Activated naive CD8-positive, alpha-beta T cell treated with anti-CD3 and anti-CD28 coated beads, Interleukin-2, amount 10 ng/mL, durations not matched to agents 7 days and 5 days (primary cell): ENCODE measurements at regions not wholly inside any gene's neighbourhood (a gene's known extent, or its start where the extent isn't known, plus 50 kb on each side); places are given as distances from the start of the nearest gene placed in this dataset.
"Not testable (repeated sequence)": the region's sequence is repeated elsewhere in the genome, so short reads cannot be mapped to it uniquely, and the experiment has no call there.

Experiments used
- ATAC-seq: fragments of 150-1000 bp; cut with Tn5 transposase; one replicate; pipeline ENCODE4 v1.10.0; 2021; ENCODE audit warnings: low read depth, moderate library complexity
- POLR2A ChIA-PET: fragments of 350-600 bp; sonication (Branson Sonifier 250); formaldehyde crosslinking; loops from one replicate; lab custom pipeline; 2021; ENCODE audit warnings: antibody characterized with exemption; lab: Charles Lee
- DNase-seq: peaks from one replicate; pipeline ENCODE4 v3.0.0; 2021
- H3K27ac Mint-ChIP-seq: one replicate; pipeline ENCODE4 v1.8.0; 2022; ENCODE audit warnings: mild to moderate bottlenecking, mixed read lengths
- H3K27me3 Mint-ChIP-seq: one replicate; pipeline ENCODE4 v1.8.0; 2022; ENCODE audit warnings: mild to moderate bottlenecking, moderate library complexity, mixed read lengths
- H3K36me3 Mint-ChIP-seq: one replicate; pipeline ENCODE4 v1.8.0; 2021; ENCODE audit warnings: mild to moderate bottlenecking, mixed read lengths
- H3K4me1 Mint-ChIP-seq: one replicate; pipeline ENCODE4 v1.8.0; 2021; ENCODE audit warnings: mixed read lengths
- H3K4me3 Mint-ChIP-seq: one replicate; pipeline ENCODE4 v1.8.0; 2022; ENCODE audit warnings: mild to moderate bottlenecking, moderate library complexity, mixed read lengths
- H3K9me3 Mint-ChIP-seq: one replicate; pipeline ENCODE4 v1.8.0; 2021; ENCODE audit warnings: mixed read lengths

DNA sequence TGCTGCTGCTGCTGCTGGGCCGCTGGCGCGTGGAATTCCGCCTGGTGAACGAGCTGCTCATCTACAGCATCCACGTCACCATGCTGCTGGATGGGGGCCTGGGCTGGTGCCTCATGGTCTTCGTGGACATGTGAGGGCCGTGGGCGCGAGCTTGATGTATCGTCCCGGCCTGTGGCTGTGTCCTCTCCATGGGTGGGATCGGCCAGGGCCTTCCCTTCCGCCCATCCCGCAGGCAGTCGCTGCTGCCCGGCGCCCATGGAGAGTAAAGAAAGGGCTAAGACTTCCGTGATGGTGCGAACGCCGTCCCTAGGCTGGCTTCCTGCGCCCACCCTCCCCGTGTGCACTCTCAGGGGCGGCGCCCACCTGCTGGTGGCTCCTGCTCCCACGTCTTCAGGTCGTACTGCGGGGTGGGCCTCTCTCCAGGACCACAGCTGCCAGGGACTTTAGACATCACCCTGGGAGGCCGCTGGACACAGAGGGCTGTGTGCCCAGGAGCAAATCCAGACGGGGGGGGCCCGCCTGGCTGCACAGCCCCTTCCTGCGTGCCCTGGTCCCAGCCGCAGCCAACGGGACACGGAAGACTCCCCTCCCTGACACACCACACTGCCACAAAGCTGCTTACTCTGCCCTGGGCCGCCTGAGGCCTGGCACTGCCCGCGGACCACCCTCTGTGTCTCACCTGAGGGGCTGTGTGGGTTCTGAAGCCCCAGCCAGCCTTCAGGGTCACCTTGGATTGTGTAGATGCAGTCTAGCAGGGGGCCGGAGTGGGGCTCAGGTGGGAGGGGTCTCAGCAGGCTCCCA, 167.5 kb downstream of the SEPTIN7 start:
- H3K36me3 Mint-ChIP-seq: no peaks in the 10 kb centered on the region
- DNase-seq (no peak), ATAC-seq (no peak)
- H3K4me3 Mint-ChIP-seq: no peak overlapping the region
- POLR2A ChIA-PET: no interaction called here
- H3K27me3 Mint-ChIP-seq: peaks cover 37% of the 10 kb centered on the region
- H3K9me3 Mint-ChIP-seq: no peaks in the 10 kb centered on the region
- H3K4me1 Mint-ChIP-seq: peaks cover 3% of the 10 kb centered on the region
- no peak overlapping the region for H3K27ac Mint-ChIP-seq

DNA sequence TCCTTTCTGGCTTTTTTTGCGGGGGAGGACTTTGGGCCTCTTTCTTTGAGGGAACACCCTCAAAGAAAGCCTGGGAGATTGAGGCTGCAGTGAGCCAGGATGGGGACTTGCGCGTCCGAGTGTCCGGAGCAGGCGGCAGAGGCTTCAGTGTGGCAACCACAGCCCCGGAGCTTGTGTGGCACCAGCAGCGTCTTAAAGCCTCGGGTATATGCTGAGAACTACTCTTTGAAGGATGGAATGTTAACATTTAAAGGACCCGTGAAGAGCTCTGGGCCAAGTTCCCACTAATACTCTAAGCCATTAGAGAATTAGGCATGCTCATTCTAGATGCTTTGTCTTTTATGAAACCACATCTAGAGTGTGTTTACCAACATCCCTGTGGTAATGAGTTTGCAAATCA, 168.2 kb downstream of the SEPTIN7 start:
- Mint-ChIP-seq H3K27me3 (peaks cover 38% of the 10 kb centered on the region), H3K36me3 (no peaks in the 10 kb centered on the region), H3K4me1 (peaks cover 3% of the 10 kb centered on the region), H3K27ac (no peak overlapping the region), H3K4me3 (no peak overlapping the region), H3K9me3 (no peaks in the 10 kb centered on the region)
- ATAC-seq (no peak), DNase-seq (no peak)
- POLR2A ChIA-PET: no interaction called here

DNA sequence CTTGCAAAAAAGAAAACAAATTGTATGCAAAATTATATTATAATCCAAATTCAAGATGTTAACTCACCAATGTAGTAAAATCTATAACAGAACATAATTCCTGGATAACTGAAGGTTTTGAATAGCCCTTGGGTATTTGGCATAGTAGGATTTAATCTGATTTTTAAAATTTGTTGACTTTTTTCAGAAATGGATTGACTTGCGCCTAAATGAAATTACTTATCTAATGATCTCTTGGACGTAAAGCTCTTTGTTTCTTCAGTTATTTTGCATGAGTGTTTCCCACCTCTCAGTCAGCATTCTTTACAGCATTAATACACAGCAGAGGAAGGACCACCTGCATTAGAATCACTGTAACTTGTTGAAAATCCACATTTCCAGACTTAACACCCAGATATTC, 169.6 kb downstream of the SEPTIN7 start:
- POLR2A ChIA-PET: no interaction called here
- peaks cover 3% of the 10 kb centered on the region for H3K4me1 Mint-ChIP-seq
- no peak for ATAC-seq
- DNase-seq: no peak
- no peak overlapping the region for H3K4me3 Mint-ChIP-seq
- H3K27ac Mint-ChIP-seq: no peak overlapping the region
- no peaks in the 10 kb centered on the region for H3K36me3 Mint-ChIP-seq
- no peaks in the 10 kb centered on the region for H3K9me3 Mint-ChIP-seq
- peaks cover 49% of the 10 kb centered on the region for H3K27me3 Mint-ChIP-seq

DNA sequence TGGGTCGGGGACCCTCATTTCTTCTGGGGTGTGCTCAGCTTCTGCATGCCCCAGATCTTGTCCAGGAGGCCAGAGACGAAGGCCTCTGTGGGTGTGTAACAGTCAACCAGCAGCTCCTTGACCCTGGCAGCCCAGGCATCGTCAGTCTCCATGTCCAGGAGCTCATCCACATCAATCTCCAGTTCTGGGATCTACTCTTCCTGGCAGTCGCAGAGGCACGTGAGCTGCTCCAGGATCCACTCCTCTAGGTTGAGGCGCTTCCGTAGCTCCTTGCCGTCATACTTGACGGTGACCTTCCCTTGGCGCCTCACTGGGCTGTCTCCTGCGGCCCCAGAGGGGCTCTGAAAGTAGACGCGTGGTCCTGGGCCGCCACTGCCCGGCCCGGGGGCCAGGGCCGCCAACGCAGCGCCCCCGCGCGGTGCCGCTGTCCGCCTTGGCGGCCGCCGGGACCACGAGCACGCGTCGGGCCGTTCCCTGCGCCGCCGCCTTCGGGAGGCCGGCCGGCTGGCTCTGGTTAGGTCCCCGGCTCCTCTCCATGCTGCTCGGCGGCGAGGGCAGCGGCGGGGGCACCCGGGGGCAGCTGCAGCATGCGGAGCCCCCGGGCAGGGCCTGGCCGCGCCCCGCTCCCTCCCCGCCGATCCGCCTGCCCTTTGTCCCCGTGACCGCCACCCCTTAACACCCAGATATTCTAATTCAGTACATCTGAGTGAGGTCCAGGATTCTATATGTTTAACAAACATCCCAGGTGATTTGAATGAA, 170.5 kb downstream of the SEPTIN7 start:
- POLR2A ChIA-PET: no interaction called here
- peaks cover 49% of the 10 kb centered on the region for H3K27me3 Mint-ChIP-seq

DNA sequence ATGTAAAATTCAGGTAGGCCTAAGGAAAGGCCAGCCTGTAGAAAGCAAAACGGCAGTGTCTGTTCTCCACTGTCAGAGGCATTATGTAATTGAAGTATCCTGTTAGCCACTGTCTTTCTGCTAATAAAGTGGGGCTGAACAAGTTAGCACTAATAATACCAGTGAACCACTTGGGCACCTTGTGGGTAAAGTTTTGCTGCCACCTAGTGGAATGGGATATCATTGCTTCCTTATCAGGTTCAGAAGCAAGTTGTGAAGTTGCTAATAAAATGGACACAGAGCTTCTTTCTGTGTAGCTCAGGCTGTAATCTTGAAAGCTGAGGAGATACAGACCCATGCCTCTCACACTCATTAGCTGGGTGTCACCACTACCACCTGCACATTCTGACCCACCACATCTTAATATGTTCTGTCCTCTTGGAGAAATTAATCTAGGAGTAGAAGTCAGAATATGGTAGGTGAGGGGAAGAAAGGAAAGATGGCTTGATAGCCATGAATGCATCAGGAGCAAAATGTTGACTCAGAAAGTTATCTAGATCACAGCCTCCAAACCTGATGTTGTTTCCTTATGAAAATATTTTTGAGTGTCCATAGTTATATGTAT, 175.1 kb downstream of the SEPTIN7 start:
- peak; percentile 52 for ATAC-seq
- Mint-ChIP-seq H3K27ac (no peak overlapping the region), H3K9me3 (no peaks in the 10 kb centered on the region), H3K36me3 (no peaks in the 10 kb centered on the region), H3K4me3 (no peak overlapping the region), H3K27me3 (peaks cover 36% of the 10 kb centered on the region), H3K4me1 (peaks cover 5% of the 10 kb centered on the region)
- no peak for DNase-seq
- POLR2A ChIA-PET: no interaction called here

More for the DNA sequence above, 170.5 kb downstream of the SEPTIN7 start:
- Mint-ChIP-seq H3K9me3 (no peaks in the 10 kb centered on the region), H3K4me3 (peak overlapping the region; percentile 54), H3K36me3 (no peaks in the 10 kb centered on the region), H3K27ac (no peak overlapping the region), H3K4me1 (peaks cover 3% of the 10 kb centered on the region)
- ATAC-seq (peak; percentile 57), DNase-seq (no peak)

DNA sequence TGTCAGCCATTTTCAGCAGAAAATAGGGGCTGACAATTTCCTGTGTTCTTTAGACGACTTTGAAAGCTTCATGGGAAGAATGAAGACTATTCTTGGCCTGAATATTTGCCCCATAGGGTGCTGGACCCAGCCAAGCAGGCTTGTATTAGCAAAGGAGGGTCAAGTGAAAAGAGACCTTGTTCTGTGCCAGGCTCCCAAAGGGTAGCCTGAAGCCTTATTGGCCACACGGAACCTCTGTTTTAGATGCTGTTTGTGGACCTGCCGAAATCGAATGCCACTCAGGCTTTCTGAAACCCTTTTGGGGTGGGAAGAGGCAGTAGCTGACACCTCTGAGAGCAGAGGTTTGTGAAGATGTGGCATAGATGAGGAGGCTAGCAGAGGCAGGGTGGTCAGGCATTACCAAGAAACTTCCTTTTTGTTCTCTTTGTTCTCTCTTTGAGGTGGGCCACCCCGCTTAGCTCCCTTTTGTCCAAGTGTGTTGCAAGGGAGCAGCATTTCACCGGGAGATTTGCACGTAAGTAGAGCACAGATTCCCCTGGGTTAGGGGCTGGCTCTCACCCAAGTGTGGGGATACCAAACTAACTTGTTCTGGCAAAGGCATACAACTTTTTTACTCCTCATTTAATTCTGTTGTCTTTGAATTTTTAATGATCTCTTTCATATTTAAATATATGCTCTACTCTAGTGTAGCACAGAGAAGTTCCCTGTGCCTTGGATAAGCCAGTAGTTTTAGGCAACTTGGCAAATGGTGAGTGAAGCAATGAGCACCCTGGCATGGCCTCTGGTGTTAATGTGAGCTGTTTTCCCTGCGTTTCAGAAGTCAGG, 174.0 kb upstream of the EEPD1 start:
- H3K9me3 Mint-ChIP-seq, H3K36me3 Mint-ChIP-seq, POLR2A ChIA-PET, ATAC-seq, H3K4me1 Mint-ChIP-seq, DNase-seq, H3K4me3 Mint-ChIP-seq, H3K27ac Mint-ChIP-seq: not testable (repeated sequence)
- peaks cover 18% of the 10 kb centered on the region for H3K27me3 Mint-ChIP-seq

DNA sequence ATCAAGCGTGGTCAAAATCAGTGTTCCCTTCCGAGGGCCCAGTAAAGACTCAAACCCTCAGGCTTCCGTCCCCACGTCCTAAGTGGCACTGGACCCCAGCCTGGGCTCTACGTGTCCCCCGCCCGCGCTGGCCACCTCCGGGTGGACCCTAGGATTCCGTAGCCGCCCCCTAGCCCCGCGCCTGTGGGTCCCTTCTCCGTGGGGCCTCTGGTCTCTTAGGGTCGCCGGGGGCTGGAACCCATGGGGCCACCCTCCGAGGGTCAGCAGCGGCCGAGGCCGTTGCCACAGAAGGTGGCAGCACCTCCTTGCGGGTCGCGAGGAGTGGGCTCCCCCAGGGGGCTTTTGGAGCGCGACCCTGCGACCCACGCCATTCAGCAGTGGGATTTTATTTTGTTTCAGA, 170.5 kb upstream of the EEPD1 start:
- Mint-ChIP-seq H3K4me1 (peaks cover 2% of the 10 kb centered on the region), H3K36me3 (no peaks in the 10 kb centered on the region), H3K27ac (no peak overlapping the region), H3K27me3 (peaks cover 4% of the 10 kb centered on the region), H3K9me3 (no peaks in the 10 kb centered on the region), H3K4me3 (no peak overlapping the region)
- POLR2A ChIA-PET: no interaction called here
- DNase-seq (no peak), ATAC-seq (no peak)

DNA sequence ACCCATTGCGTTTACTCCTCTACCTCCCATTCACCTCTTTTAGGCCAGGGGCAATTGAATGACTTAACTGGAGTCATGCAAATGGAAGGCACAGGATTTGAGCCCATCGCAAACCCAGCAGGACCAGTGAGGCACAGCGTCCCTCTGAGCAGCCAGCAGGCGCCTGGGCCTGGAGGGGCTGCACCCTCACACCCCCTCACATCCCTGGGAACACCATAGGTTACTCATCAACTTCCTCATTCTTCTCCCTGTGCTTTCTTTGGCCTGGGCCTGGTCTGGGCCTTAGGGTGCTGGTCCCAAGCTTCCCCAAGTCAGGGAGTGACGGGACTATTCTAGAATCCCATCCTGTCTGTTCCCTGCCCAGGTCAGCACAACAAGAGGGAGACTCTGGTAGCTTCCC, 169.4 kb upstream of the EEPD1 start:
- DNase-seq: no peak
- POLR2A ChIA-PET: no interaction called here
- H3K36me3 Mint-ChIP-seq: no peaks in the 10 kb centered on the region
- peaks cover 2% of the 10 kb centered on the region for H3K4me1 Mint-ChIP-seq
- H3K27me3 Mint-ChIP-seq: peaks cover 4% of the 10 kb centered on the region
- no peak overlapping the region for H3K4me3 Mint-ChIP-seq
- H3K9me3 Mint-ChIP-seq: no peaks in the 10 kb centered on the region
- H3K27ac Mint-ChIP-seq: no peak overlapping the region
- ATAC-seq: no peak

DNA sequence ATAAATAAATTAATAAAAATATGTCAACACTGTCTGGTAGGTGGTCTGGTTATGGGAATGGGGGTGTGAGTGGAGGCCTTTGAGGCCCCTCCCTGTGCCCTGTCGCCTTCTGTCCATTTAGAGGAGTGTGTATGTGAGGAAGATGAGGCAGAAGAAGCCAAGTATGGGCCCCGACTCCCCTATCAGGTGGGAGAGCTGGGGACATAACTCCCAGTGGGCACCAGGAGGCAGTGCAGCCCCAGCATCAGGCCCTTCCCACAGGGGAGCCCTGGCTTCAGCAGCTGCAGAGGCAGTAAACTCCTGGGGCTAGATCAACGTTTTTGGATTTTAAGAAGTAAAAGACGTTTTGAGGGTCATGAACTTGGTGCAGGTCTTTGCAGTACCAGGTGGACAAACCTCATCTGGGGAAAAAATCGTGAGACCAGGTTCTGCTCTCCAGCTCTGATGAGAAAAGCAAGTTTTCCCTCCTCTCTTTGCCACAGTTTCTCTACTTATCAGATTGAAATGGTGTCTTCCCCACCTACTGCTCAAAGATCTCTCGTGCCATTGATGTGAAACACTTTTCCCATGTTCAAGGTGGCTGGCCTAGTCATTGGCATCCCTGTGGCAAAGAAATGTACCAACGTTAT, 167.8 kb upstream of the EEPD1 start:
- Mint-ChIP-seq H3K27ac (no peak overlapping the region), H3K36me3 (no peaks in the 10 kb centered on the region), H3K27me3 (peaks cover 2% of the 10 kb centered on the region), H3K9me3 (no peaks in the 10 kb centered on the region), H3K4me3 (no peak overlapping the region), H3K4me1 (no peaks in the 10 kb centered on the region)
- peak; percentile 95 for ATAC-seq
- DNase-seq: peak; percentile 71
- POLR2A ChIA-PET: no interaction called here

DNA sequence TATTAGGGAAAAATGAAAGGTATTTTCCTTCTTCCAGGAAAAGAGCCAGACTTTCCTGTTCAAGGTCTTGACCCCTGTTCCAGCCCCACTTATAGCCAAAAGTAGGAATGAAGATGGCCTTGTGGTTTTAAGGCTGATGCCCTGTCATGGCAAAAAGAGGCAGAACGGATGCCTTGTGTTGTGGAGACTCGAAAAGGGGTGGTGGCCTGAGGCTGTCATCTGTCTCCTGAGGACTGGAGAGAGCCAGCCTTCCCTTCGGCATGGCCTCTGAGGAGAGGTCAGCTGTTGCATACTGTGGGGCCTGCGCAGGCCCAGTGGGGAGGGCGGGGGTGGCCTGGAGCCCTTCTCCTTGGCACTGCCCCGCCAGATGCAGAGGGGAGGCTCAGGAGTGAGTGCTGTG, 166.0 kb upstream of the EEPD1 start:
- Mint-ChIP-seq H3K36me3 (no peaks in the 10 kb centered on the region), H3K4me3 (no peak overlapping the region), H3K27me3 (no peaks in the 10 kb centered on the region), H3K9me3 (no peaks in the 10 kb centered on the region), H3K27ac (no peak overlapping the region), H3K4me1 (no peaks in the 10 kb centered on the region)
- POLR2A ChIA-PET: no interaction called here
- no peak for DNase-seq
- no peak for ATAC-seq

DNA sequence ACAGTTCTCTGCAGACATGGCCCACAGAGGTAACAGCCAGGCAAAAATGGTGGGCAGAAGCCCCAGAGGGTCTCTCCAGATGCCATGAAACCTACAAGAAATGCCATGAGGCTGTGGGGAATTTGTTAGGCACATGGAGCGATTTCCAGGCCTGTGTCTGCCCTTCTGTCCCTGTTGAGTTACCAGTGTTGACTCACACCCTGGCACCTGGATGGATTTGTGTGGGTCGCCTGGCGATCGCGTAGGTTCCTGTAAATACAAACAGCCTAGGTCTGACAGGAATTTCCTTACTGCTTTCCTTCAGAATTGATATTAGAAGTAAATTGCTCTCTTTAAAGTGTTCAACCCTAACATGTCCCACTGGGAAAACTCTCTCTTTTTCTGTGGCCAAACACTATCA, 164.9 kb upstream of the EEPD1 start:
- DNase-seq (no peak), ATAC-seq (no peak)
- H3K9me3 Mint-ChIP-seq: no peaks in the 10 kb centered on the region
- H3K4me1 Mint-ChIP-seq: no peaks in the 10 kb centered on the region
- no peaks in the 10 kb centered on the region for H3K36me3 Mint-ChIP-seq
- POLR2A ChIA-PET: no interaction called here
- no peak overlapping the region for H3K4me3 Mint-ChIP-seq
- no peak overlapping the region for H3K27ac Mint-ChIP-seq
- no peaks in the 10 kb centered on the region for H3K27me3 Mint-ChIP-seq

DNA sequence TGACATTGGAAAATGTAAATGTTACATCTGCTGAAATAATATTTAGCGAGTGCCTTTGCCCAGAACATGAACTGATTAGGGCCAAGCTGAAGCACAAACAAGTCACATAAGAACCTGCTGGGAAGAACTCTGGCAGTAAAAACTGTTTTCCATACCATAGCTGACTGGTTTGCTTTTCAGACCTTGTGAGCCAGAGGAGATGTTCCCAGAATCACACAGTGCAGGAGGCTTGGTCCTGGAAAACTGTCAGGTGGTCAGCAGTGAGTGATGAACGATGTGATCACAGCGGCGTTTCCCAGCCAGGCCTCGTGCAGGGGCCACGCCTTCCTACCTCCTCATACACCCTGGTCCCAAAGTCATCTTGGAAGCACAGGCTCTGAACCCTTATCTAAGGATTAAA, 164.2 kb upstream of the EEPD1 start:
- H3K4me1 Mint-ChIP-seq: no peaks in the 10 kb centered on the region
- DNase-seq: no peak
- POLR2A ChIA-PET: no interaction called here
- no peak overlapping the region for H3K27ac Mint-ChIP-seq
- H3K9me3 Mint-ChIP-seq: no peaks in the 10 kb centered on the region
- no peaks in the 10 kb centered on the region for H3K27me3 Mint-ChIP-seq
- ATAC-seq: no peak
- no peak overlapping the region for H3K4me3 Mint-ChIP-seq
- no peaks in the 10 kb centered on the region for H3K36me3 Mint-ChIP-seq
